HEK293T (cell line): ENCODE measurements at regions not wholly inside any gene's neighbourhood (a gene's known extent, or its start where the extent isn't known, plus 50 kb on each side); places are given as distances from the start of the nearest gene placed in this dataset.

ENCODE experiments used
- ARNT ChIP-seq: fragments of 450-650 bp; IDR thresholded peaks from 2 replicates; pipeline ENCODE4 v1.6.1; 2017; ENCODE audit warnings: mild to moderate bottlenecking
- CTBP1 ChIP-seq: fragments of 450-650 bp; IDR thresholded peaks from 2 replicates; pipeline ENCODE4 v1.6.1; 2016; ENCODE audit warnings: borderline replicate concordance
- ELF4 ChIP-seq: fragments of 450-650 bp; IDR thresholded peaks from 2 replicates; pipeline ENCODE4 v1.6.1; 2017; ENCODE audit warnings: antibody characterized with exemption
- FOXA1 ChIP-seq: fragments of 450-650 bp; IDR thresholded peaks from 2 replicates; pipeline ENCODE4 v1.6.1; 2016; ENCODE audit warnings: mild to moderate bottlenecking
- FOXK2 ChIP-seq: fragments of 450-650 bp; IDR thresholded peaks from 2 replicates; pipeline ENCODE4 v1.6.1; 2016; ENCODE audit warnings: mild to moderate bottlenecking
- FOXM1 ChIP-seq: fragments of 450-650 bp; IDR thresholded peaks from 2 replicates; pipeline ENCODE4 v1.6.1; 2017; ENCODE audit warnings: mild to moderate bottlenecking, borderline replicate concordance
- NFRKB ChIP-seq: fragments of 450-650 bp; IDR thresholded peaks from 2 replicates; pipeline ENCODE4 v1.6.1; 2016; ENCODE audit warnings: mild to moderate bottlenecking, moderate library complexity
- PKNOX1 ChIP-seq: fragments of 450-650 bp; IDR thresholded peaks from 2 replicates; pipeline ENCODE4 v1.6.1; 2016
- SUZ12 ChIP-seq: fragments of 450-650 bp; IDR thresholded peaks from 2 replicates; pipeline ENCODE4 v1.6.1; 2016; ENCODE audit warnings: mild to moderate bottlenecking

GRCh38 chr14:100010679-100011078 lies 54.5 kb upstream of the EVL start:
- TF ChIP-seq CTBP1, result no peak
- TF ChIP-seq FOXK2, result no peak
- TF ChIP-seq SUZ12, result no peak
- no peak for TF ChIP-seq FOXA1
- TF ChIP-seq FOXM1, result no peak
- no peak for TF ChIP-seq ARNT
- TF ChIP-seq ELF4, result no peak
- TF ChIP-seq PKNOX1, result no peak
- no peak for TF ChIP-seq NFRKB
